GM19328 (cell line): ENCODE measurements at regions not wholly inside any gene's neighbourhood (a gene's known extent, or its start where the extent isn't known, plus 50 kb on each side); places are given as distances from the start of the nearest gene placed in this dataset.

Experiments
- ATAC-seq: cut with Tn5 transposase; IDR thresholded peaks from one replicate; pipeline ENCODE4 v1.9.1; 2021; ENCODE audit warnings: mild to moderate bottlenecking, moderate library complexity; ENCODE audit not compliant: unreplicated experiment

GRCh38 chrX:57848857-57849256 lies 61.4 kb downstream of the ZXDA start:
- ATAC-seq = no peak

- no peak for ATAC-seq
Observed at GRCh38 chrX:57822818-57823217, 87.4 kb downstream of the ZXDA start.

- ATAC-seq = no peak
Observed at GRCh38 chrX:57822398-57822797, 87.9 kb downstream of the ZXDA start.

- peak; percentile 73 for ATAC-seq
Observed at GRCh38 chrX:57821703-57822387, 88.4 kb downstream of the ZXDA start.

- ATAC-seq = no peak
Observed at GRCh38 chrX:57817302-57817701, 93.0 kb downstream of the ZXDA start.

- no peak for ATAC-seq
Observed at GRCh38 chrX:57772637-57773036, 92.6 kb upstream of the NLRP2B start.

GRCh38 chrX:57771689-57772088 lies 91.6 kb upstream of the NLRP2B start:
- no peak for ATAC-seq

- ATAC-seq = no peak
Observed at GRCh38 chrX:57752866-57753265, 72.8 kb upstream of the NLRP2B start.

GRCh38 chrX:57741107-57741506 lies 61.0 kb upstream of the NLRP2B start:
- ATAC-seq = no peak

- ATAC-seq = no peak
Observed at GRCh38 chrX:57737881-57738280, 57.8 kb upstream of the NLRP2B start.
